ENCODE measurements at regions not wholly inside any gene's neighbourhood (a gene's known extent, or its start where the extent isn't known, plus 50 kb on each side); places are given as distances from the start of the nearest gene placed in this dataset.

GRCh38 chr2:16303273-16303577 lies 362.4 kb downstream of the CYRIA start:
- Histone ChIP-seq H3K36me3 (no peaks in the 10 kb centered on the region), H3K4me3 (no peak overlapping the region)

GRCh38 chr2:16302431-16303272 lies 362.3 kb downstream of the MYCN start:
- no peak overlapping the region for H3K27ac ChIP-seq
- H3K27me3 ChIP-seq = no peaks in the 10 kb centered on the region
- peaks cover 0 to 16% of the 10 kb centered on the region in 2 donors for H3K9me3 ChIP-seq
- TF ChIP-seq CTCF (IDR thresholded peaks at IDR 0.05) = no peak
- H3K36me3 ChIP-seq = no peaks in the 10 kb centered on the region
- no peaks in the 10 kb centered on the region for H3K4me1 ChIP-seq
- no peak overlapping the region for H3K4me3 ChIP-seq
- no peak for DNase-seq (ENCODE audit: low spot score)

More at GRCh38 chr2:16303273-16303577, 362.4 kb downstream of the CYRIA start:
- no peak for DNase-seq (ENCODE audit: low spot score)
- no peak overlapping the region for H3K27ac ChIP-seq
- H3K27me3 ChIP-seq = no peaks in the 10 kb centered on the region
- peaks cover 0 to 16% of the 10 kb centered on the region in 2 donors for H3K9me3 ChIP-seq
- no peak for TF ChIP-seq CTCF (IDR thresholded peaks at IDR 0.05)
- H3K4me1 ChIP-seq = no peaks in the 10 kb centered on the region

- Histone ChIP-seq H3K4me1 (no peaks in the 10 kb centered on the region), H3K27me3 (no peaks in the 10 kb centered on the region), H3K36me3 (no peaks in the 10 kb centered on the region), H3K9me3 (peaks cover 0 to 16% of the 10 kb centered on the region in 2 donors), H3K27ac (no peak overlapping the region), H3K4me3 (no peak overlapping the region)
- no peak for TF ChIP-seq CTCF (IDR thresholded peaks at IDR 0.05)
- DNase-seq (ENCODE audit: low spot score) = no peak
These were observed 361.6 kb downstream of the MYCN start for GRCh38 chr2:16301961-16302360.

GRCh38 chr2:16298866-16299265 lies 358.5 kb downstream of the MYCN start:
- Histone ChIP-seq H3K9me3 (peaks cover 0 to 16% of the 10 kb centered on the region in 2 donors), H3K27ac (no peak overlapping the region), H3K27me3 (no peaks in the 10 kb centered on the region), H3K4me3 (no peak overlapping the region), H3K36me3 (no peaks in the 10 kb centered on the region), H3K4me1 (no peaks in the 10 kb centered on the region)
- no peak for TF ChIP-seq CTCF (IDR thresholded peaks at IDR 0.05)
- no peak for DNase-seq (ENCODE audit: low spot score)

- Histone ChIP-seq H3K27ac (no peak overlapping the region), H3K27me3 (no peaks in the 10 kb centered on the region), H3K36me3 (no peaks in the 10 kb centered on the region), H3K9me3 (peaks cover 0 to 16% of the 10 kb centered on the region in 2 donors), H3K4me1 (no peaks in the 10 kb centered on the region), H3K4me3 (no peak overlapping the region)
- no peak for TF ChIP-seq CTCF (IDR thresholded peaks at IDR 0.05)
- DNase-seq (ENCODE audit: low spot score) = no peak
These were observed 356.2 kb downstream of the MYCN start for GRCh38 chr2:16296331-16297250.
